Islet of Langerhans (tissue), 1 donor: ENCODE measurements at regions not wholly inside any gene's neighbourhood (a gene's known extent, or its start where the extent isn't known, plus 50 kb on each side); places are given as distances from the start of the nearest gene placed in this dataset.

Source experiments
- FAIRE-seq: peaks from one replicate; lab custom pipeline; 2011; peaks lifted over from hg19 to GRCh38; lab: Jason Lieb, UNC

- FAIRE-seq, result no peak
These were observed 80.3 kb upstream of the CYYR1 start for GRCh38 chr21:26653430-26653829.

- FAIRE-seq, result no peak
These were observed 79.8 kb upstream of the CYYR1 start for GRCh38 chr21:26652854-26653253.

- FAIRE-seq, result no peak
These were observed 68.0 kb upstream of the CYYR1 start for GRCh38 chr21:26641062-26641461.

GRCh38 chr21:26637201-26637745 lies 64.2 kb upstream of the CYYR1 start:
- FAIRE-seq, result no peak

- no peak for FAIRE-seq
These were observed 62.6 kb upstream of the CYYR1 start for GRCh38 chr21:26635681-26636080.

GRCh38 chr21:26632691-26633090 lies 59.6 kb upstream of the CYYR1 start:
- FAIRE-seq, result no peak

GRCh38 chr21:26626187-26626586 lies 53.1 kb upstream of the CYYR1 start:
- FAIRE-seq, result no peak

GRCh38 chr21:26624983-26625519 lies 52.0 kb upstream of the CYYR1 start:
- no peak for FAIRE-seq
